Omental fat pad (tissue), 3 donors: ENCODE measurements at regions not wholly inside any gene's neighbourhood (a gene's known extent, or its start where the extent isn't known, plus 50 kb on each side); places are given as distances from the start of the nearest gene placed in this dataset.
"Not testable (repeated sequence)": the region's sequence is repeated elsewhere in the genome, so short reads cannot be mapped to it uniquely, and the experiment has no call there.

Experiments
- ATAC-seq: fragments of 150-250 bp; one replicate; pipeline ENCODE4 v1.9.1; 2016; ENCODE audit warnings: mild to moderate bottlenecking, moderate library complexity; ENCODE audit not compliant: low FRiP score
- DNase-seq: peaks from one replicate; pipeline ENCODE4 v3.0.0-alpha.2; 2019; ENCODE audit warnings: low spot score
- TF ChIP-seq, protein P1 (sequence below), 3 donors: fragments of 450-650 bp; IDR thresholded peaks; one replicate each; pipeline ENCODE4 v1.5.1; 2016 to 2017; ENCODE audit warnings: antibody characterized with exemption in 3 of 3, mild to moderate bottlenecking in 3 of 3, moderate library complexity in 2 of 3

DNA sequence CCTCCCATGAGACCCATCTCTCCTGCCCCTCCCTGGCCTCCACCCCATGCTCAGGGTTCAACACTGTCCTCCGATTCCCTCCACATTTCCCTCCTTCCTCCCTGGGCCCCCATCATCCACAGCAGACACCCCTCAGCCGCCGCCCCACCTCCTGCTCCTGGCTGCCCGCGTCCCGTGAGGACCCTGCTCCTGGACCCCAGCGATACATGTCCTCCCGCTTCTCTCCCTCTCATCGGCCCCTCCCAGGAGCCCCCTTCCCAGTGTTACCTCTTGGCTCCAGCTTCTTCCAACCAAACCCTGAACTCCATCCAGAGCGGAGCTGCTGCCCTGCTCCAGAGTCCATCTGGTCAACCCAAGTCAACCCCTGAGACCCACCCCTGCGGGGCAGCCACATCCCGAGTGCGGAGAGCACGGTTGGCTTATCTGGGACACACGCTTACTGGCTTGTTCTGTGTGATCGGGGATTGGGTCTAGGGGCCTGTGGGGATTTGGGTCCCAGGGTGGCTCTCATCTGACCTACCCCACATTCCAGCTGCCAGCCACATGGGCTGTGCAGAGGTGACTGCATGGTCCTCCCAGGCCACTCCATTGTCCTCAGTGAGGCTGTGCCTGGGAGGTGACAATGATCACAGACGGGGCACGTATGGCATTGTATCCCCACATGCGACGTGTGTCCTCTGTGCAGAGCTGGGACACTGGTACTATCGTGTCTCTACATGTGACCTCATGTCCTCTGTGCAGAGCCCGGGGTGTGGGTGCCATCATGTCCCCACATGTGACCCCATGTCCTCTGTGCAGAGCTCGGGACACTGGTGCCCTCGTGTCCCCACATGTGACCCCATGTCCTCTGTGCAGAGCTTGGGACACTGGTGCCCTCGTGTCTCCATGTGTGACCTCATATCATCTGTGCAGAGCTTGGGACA is 333.6 kb downstream of the ADGRD1 start:
- no peak for ATAC-seq
- DNase-seq, result no peak
- TF ChIP-seq, protein P1, sequence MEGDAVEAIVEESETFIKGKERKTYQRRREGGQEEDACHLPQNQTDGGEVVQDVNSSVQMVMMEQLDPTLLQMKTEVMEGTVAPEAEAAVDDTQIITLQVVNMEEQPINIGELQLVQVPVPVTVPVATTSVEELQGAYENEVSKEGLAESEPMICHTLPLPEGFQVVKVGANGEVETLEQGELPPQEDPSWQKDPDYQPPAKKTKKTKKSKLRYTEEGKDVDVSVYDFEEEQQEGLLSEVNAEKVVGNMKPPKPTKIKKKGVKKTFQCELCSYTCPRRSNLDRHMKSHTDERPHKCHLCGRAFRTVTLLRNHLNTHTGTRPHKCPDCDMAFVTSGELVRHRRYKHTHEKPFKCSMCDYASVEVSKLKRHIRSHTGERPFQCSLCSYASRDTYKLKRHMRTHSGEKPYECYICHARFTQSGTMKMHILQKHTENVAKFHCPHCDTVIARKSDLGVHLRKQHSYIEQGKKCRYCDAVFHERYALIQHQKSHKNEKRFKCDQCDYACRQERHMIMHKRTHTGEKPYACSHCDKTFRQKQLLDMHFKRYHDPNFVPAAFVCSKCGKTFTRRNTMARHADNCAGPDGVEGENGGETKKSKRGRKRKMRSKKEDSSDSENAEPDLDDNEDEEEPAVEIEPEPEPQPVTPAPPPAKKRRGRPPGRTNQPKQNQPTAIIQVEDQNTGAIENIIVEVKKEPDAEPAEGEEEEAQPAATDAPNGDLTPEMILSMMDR (IDR thresholded peaks at IDR 0.05), result no peak

DNA sequence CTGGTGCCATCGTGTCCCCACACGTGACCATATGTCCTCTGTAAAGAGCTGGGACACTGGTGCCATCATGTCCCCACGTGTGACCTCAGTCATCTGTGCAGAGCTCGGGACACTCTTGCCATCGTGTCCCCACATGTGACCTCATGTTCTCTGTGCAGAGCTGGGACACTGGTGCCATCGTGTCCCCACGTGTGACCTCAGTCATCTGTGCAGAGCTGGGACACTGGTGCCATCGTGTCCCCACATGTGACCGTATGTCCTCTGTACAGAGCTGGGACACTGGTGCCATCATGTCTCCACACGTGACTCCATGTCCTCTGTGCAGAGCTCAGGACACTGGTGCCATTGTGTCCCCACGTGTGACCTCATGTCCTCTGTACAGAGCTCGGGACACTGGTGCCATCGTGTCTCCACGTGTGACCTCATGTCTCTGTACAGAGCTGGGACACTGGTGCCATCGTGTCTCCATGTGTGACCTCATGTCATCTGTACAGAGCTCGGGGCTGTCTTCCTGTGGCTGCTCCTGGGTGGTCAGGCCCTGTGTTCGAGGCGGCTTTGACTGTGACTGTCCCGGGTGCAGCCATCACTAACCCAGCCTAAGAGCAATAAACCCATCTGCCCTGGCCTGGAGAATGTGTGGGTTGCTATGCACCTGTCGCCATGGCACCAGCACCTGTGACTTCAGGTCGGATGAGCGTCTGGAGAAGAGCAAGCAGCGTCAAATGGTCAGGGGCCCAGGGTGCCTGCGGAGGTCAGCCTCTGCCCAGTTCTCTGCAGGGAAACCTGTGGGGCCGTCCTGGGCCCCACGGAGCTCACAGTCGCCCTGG is 334.4 kb downstream of the ADGRD1 start:
- TF ChIP-seq, protein P1 (IDR thresholded peaks at IDR 0.05), result no peak
- no peak for DNase-seq
- no peak for ATAC-seq

DNA sequence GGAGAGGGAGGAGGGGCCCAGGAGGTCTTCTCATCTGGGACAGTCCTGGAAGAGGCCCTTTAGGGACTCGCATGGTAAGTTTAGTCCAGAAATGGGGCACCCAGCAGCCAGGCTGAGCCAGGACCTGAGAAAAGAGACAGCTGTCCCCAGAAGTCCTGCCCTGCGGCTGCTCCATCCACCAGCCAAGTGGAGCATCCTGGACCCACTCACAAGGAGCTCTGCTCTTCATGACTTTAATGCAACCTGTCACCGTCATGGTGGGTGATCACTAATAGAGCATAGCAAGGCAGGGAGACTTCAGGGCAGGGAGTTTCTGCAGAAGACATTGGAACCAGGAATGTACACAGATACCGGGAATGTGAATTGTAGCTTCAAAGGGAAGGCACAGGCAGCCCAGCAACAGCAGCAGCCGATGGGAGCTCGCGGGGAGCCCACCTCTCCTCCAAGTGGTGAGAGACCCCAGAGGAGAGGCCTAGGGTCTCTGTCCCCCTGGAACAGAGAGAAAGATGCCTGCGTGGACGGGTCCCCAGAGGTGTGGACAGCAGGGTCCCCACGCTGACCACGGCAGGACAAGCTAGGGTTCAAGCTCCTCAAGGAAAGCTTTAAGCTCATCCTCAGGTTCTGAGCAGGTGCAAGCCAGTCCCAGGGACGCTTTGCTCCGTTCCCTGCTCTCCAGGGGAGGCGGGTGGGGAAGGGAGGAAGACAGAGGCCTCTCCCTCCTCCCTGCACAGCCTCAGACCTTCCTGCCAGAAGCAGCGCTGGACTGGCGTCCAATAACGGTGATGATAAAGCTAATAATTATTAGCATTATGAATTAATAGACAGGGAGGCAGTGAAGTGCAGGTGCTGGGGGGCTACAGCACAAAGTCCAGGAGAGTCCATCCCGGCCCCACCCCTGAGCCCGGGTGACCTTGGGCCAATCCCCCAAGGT is 335.3 kb downstream of the ADGRD1 start:
- DNase-seq, ATAC-seq: not testable (repeated sequence)

DNA sequence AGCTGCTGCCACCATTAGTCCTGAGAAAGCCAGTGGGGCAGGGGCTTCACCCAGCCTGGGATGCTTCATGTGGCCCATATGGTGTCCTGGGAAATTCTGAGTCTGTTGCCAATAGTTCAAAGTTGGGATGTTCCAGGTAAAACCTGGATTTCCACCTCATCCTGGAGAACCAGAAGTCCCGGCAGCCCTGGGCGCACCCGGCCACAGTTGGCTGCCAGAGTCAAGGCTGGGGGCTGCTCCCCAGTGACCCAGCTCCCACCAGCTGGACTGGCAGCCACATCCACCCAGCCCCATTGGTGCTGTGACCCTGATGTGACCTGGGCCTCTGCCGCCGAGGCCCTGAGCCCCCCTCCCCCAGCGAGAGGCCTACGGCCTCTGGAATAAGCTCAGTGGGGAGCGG is 336.1 kb downstream of the ADGRD1 start:
- not testable (repeated sequence) for ATAC-seq, DNase-seq

DNA sequence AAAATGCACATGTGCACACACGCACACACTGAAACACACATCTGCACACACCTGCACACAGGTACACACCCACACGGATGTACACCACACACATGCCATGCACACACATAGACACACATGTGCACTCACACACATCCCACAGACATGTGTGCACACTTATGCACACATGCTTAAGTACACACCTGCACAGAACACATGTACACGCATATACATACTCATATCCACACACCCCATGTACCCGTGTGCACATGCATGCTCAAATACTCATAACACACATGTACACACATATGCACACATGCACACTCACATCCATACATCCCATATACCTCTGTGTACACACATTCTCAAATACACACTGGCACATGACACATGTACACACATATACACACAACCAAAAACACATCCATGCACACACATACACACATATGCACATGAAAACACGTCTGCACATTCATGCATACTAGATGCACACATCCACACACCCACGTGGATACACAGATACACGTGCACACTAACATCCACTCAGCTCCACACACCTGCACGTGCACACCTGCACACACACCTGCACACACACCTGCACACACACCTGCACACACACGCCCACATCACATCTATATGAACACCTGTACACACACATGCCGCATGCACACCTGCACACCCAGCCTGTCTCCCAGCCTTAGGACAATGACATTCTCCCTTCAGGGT is 336.7 kb downstream of the ADGRD1 start:
- DNase-seq, result no peak
- no peak for ATAC-seq
- TF ChIP-seq, protein P1 (IDR thresholded peaks at IDR 0.05), result no peak

DNA sequence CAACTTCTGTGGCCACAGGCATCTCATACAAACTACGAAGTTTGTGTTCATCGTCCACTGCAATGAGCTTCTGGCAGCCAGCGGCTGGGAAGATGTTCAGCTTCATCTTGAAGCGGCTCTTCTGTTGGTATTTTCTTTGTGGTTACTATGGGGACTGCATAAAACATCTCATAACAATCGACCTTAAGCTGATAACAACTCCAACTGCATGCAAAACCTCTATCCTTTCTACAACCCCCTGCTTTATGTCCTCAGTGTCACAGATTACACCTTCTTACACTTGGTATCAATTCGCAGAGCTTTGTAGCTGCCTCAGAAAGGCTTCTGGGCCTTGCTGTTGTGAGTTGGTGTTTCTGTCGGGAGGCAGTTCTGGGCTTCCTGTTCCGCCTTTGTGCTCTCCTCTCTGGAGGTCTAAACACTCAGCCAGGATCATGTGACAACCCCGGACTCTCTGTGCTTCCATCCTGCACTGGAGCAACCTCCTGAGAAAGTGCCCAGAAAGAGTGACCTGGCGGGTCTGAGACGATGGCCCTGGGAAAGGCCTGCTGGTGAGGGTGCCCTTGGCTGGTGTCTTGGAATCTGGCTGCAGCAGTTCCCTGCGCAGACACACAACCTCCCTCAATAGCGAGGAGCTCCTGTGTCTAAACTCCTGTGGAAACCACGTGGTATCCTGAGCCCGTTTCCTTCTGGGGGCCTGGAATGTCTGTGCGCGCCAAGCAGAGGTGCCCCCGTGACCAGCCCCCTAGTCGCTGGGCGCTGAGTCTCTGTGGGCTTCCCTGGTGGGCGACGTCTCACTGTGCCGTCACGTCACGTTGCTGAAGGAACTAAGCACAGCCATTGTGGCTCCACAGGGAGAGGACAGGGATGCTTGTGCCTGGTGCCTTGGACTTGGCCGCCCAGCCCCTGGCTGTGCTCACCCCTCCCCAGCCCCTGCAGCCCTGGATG is 339.6 kb downstream of the ADGRD1 start:
- DNase-seq, result not testable (repeated sequence)
- ATAC-seq, result peak; percentile 21

DNA sequence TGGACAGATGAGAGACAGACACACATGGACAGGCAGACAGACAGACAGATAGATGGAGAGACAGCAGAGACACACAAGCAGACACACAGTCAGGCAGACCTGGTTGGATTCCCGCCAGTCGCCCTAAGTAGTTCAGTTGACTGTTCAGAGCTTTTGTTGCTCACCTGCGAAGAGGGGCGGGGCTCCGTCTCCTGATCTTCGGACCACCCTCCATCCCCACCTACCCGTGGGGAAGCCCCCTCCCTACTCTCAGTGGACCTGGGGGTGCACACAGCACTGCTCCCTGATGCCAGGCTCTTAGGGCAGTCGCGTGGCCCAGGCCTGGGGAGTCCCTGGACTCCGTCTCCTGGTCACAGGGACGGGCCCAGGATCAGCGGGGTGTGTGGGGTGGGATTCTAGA is 341.0 kb downstream of the ADGRD1 start:
- not testable (repeated sequence) for ATAC-seq, DNase-seq

DNA sequence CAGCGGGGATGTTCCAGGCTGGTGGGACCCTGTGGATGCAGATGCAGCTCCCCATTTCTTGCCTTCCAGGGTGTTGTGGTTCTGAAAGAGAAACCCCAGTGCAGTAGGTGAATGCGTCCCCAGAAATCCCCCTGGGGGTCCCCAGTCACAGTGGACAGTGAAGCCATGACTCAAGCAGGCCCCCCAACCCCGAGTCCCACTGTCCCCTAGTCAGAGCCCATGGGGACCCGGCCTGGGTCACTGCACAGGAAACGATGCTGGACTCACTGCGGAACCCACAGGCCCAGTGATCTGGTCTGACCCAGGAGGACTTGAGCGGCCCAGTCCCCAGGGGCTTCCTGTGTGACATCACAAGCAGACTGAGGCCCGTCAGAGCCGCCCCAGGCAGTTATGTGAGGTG is 341.4 kb downstream of the ADGRD1 start:
- ATAC-seq, DNase-seq: not testable (repeated sequence)

DNA sequence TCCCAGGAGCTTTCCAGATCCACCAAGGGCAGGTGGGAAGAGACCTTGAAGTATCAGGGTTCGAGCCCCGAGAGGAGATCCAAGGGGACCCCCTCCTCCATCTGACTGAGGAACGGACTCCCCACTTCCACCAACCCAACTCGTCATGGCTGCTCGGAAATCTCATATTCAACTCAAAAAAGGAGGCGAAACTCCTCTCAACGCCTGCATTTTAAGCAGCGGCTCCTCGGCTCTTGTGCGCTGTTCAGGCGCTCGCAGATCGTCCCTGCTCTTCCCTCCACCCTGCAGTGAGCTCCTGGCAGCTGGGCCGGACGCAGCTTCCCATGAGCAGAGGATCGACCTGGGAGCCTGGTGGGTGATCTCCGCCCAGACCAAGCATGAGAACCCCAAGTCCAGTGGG is 341.9 kb downstream of the ADGRD1 start:
- not testable (repeated sequence) for ATAC-seq, DNase-seq

DNA sequence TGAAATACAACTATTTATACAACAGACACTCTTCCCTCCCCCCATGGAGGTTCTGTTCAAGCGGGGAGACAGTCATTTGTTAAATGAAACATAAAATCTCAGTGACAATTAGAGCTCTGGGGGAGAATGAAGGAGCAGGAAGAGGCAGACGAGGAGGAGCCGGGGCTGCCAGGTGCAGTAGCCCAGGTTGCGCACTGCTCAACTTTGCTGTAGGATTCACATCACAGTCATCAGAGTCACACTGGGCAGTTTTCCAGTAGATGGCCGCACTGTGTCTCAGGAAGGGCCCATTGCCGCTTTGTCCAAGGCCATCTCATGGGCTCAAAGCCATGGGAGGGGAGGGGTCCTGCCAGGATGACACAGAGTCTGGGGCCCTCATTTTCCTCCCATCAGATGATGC is 342.4 kb downstream of the ADGRD1 start:
- ATAC-seq, DNase-seq: not testable (repeated sequence)

DNA sequence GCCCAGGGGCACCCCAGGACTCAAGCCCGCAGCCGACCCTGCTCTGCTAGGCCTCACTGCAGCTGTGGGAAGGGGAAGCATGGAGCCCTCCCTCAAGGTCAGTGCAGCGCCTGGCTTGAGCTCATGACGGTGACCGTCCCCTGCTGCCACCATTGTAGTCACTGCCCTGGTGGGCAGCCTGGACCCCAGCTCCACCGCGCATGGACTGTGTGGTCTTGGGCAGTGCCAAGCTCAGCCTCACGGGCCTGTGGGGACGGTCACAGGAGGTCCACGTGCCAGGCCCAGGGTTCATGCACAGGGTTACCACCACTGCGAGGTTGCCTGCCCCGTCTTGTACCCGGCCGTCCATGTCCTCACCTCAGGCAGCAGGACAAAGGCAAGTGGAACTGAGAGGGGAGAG is 342.9 kb downstream of the ADGRD1 start:
- DNase-seq, result not testable (repeated sequence)
- peak; percentile 29 for ATAC-seq

DNA sequence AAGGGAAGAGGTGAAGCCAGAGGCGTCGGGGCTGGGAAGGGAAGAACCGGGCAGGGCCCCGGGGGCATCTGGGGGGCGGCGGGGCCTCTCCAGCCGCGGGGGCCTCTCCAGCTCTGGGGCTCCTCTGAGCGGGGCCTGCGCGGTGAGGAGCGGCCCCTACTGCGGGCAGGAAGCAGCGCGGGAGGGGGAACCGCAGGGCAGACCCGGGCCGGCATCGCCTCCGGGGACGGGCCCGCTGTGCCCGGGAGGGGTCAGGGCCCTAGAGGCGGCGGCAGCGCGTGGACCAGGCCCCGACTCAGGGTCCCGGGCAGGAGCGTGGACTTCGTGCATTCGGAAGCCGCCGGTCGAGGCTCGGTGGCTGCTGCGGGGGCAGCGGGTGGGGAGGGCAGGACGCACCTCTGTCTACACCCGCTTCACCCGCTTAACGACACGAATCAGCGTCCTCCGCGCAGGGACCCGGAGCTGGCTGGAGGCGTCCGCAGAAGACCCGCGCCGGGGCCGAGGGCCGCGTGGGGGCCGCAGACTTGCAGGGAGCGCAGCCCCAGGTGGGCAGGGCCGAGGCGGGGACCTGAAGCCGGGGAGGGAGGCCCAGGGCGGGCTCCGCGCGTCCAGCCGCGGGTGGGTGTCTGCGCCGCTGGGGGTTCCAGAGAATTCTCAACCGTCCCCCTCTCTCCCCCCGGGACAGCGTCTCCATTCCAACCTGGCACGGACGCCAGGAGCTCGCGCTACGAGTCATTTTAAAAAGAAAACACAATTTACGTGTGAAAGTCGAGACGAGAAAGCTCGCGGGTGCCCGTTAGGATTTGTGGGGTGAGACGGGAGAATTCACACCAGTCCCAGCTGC is 345.0 kb downstream of the ADGRD1 start:
- peak; percentile 23 for ATAC-seq

More for the DNA sequence above, 345.0 kb downstream of the ADGRD1 start:
- not testable (repeated sequence) for DNase-seq
